Activated CD4-positive, alpha-beta T cell treated with anti-CD3 and anti-CD28 coated beads, Interleukin-2, amount 50 U/mL, for 16 hours (primary cell): ENCODE measurements at regions not wholly inside any gene's neighbourhood (a gene's known extent, or its start where the extent isn't known, plus 50 kb on each side); places are given as distances from the start of the nearest gene placed in this dataset.

Experiments used
- DNase-seq: peaks from one replicate; pipeline ENCODE4 v3.0.0-alpha.2; 2020

DNA sequence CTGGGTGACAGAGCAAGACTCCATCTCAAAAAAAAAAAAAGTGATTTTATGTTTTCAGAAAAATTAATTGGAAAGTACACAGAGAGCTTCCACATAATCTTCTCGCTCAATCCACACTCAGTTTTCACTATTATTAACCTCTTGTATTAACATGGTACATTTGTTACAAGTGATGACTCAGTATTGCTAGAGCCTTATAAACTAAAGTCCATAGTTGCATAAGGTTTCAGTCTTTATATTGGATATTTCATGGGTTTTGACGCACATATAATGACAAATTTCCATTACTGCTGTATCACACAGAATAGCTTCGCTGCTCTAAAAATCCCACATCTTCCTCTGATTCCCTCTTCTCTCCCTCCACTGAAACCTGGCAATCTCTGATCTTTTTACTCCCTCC is 603.5 kb downstream of the XIRP2 start:
- no peak for DNase-seq

GRCh38 chr2:167490455-167490854 is 602.2 kb downstream of the XIRP2 start:
- no peak for DNase-seq

DNA sequence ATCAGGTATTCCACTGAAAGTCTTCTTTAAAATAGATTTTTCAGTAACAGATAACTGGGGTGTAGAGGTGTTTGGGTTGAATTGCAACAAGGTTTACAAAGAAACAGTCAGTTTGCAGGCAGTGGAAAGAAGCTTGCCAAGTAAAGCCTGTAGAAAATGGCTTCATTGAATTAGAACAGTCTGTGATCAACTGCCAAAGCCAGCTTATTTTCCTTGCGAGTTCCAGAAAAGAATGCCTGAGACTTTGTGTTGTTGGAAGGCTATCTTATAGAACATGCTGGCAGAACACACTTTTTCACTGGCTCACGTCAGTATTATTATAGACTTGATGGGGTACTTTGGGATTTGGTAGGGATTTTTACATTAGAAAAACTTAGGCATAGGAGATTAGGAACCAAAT is 601.0 kb downstream of the XIRP2 start:
- no peak for DNase-seq

DNA sequence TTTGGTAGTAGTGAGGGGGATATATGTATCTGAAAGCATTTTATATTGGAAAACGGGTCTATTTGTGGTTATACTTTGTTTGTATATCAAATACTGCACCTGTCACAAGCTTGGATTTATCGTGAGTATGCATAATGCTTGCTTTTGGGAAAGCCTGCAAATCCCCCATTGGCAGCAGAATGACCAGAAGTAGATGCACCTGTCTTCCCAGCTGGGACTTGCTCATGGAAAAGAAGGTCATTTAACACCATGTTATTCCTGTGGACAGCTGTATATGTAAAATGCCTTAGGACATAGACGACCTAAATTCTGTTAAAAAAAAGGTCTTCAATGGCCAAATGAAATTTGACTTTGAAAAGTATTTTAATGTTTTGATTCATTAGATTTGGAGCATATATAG is 599.4 kb downstream of the XIRP2 start:
- no peak for DNase-seq

- DNase-seq = no peak
These were observed 596.6 kb downstream of the XIRP2 start for GRCh38 chr2:167484875-167485274.

GRCh38 chr2:167480986-167481309 is 592.7 kb downstream of the XIRP2 start:
- no peak for DNase-seq

GRCh38 chr2:167480232-167480985 is 592.1 kb downstream of the XIRP2 start:
- no peak for DNase-seq

GRCh38 chr2:167478196-167478595 is 589.9 kb downstream of the XIRP2 start:
- DNase-seq = no peak

GRCh38 chr2:167475791-167476190 is 587.5 kb downstream of the XIRP2 start:
- DNase-seq = no peak

DNA sequence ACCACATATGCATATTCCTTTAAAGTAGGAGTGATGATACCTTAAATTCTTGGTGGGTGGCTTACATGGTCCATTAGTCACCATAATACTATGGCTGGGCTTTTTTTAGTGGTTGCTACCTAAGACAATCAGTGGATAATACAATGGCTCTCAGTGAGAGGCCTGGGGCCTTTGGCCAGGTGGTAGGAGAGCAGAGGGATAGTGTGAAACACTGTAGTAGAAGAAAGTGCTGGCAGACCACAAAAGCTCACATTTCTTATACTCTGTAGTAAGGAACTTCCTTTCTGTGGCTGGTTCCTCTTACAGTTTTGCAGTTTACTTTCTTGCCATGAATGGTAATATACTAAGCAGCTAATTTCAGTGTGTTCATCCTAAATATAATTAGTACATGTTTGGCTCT is 583.5 kb downstream of the XIRP2 start:
- DNase-seq = no peak

GRCh38 chr2:167471332-167471731 is 583.1 kb downstream of the XIRP2 start:
- no peak for DNase-seq

DNA sequence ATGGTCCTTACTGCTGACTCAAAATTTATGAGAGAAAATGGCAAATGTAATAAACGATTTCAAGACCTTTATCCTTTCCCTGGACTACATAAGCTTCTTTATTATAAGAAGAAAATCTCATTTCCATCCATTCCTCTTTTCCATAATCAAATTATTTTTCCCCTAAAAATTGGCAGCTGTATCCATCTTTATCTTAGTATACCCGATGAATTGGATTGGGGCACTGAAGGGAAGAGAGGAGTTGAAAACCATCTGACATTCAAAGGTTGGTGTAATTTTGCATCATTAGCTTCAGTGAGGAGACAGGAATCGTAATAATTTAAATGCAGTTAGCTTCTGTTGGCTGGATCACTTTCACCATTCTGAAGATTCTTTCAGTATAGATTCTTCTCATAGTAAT is 574.1 kb downstream of the XIRP2 start:
- no peak for DNase-seq

DNA sequence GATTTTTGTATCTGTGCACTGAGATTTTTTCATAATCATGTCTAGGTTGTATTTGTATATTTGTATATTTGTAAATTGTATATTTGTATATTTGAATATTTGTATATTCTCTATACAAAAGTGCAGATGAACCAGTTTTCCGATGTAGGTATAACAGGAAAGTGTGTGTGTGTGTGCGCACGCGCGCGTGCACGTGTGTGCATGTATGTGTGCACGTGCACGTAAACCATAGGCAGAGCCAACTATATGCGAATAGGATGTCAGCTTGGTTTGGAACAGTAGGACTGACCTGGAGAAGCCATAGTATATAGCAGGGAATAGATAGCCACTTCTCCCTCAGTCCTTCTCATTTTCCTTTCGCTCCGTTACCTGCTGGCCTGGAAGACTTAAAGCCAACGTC is 565.8 kb downstream of the XIRP2 start:
- DNase-seq = no peak

- DNase-seq = no peak
These were observed 563.4 kb downstream of the XIRP2 start for GRCh38 chr2:167451496-167452289.

DNA sequence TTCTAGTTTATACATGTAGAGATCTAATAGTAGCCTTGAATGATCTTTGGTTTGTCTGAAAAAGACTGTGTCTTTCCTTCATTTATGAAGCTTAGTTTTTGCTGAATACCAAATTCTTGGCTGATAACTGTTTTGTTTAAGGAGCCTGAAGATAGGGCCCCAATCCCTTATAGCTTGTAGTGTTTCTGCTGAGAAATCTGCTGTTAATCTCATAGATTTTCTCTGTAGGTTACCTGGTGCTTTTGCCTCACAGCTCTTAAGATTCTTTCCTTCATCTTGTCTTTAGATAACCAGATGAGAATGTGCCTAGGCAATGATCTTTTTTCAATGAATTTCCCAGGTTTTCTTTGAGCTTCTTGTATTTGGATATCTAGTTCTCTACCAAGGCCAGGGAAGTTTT is 562.1 kb downstream of the XIRP2 start:
- no peak for DNase-seq

DNA sequence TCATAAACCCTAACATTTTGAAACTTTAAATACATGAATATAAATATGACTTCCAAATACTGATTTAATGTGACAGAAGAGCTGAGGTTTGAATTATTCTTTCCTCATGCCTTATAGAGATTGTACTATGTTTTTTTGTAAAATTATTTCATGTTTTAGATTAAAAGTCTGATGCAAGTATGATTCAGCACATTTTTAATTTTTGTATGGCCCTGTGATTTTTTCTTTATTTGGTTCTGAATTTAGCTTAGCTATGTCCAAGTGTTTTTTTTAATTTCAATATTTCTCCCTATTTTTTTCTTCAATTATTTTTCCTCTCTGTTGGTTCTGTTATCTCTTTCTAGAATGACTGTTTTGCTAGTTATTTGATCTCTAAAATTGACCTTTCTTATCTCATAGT is 552.1 kb downstream of the XIRP2 start:
- DNase-seq = no peak

DNA sequence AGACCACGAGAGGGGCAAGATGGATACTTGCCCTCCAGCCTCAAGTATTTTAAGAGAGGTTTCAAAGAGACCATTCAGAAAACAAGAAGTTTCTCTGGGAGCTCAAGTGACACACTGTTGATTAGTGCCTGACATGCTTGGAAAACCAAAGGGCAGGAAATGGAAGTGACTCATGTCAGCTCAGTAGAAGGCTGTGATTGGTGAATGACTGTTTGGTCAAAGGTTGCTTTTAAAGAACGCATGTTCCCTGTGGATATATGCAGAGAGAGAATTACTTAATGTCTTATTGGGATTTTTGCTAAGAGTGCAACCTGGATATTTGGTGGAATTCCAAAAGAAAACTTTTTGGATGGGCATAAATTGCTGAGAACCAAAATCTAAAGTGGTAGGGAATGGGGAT is 549.9 kb downstream of the XIRP2 start:
- DNase-seq = no peak

- no peak for DNase-seq
These were observed 543.7 kb downstream of the XIRP2 start for GRCh38 chr2:167431949-167432348.

- no peak for DNase-seq
These were observed 542.2 kb downstream of the XIRP2 start for GRCh38 chr2:167430447-167430846.

DNA sequence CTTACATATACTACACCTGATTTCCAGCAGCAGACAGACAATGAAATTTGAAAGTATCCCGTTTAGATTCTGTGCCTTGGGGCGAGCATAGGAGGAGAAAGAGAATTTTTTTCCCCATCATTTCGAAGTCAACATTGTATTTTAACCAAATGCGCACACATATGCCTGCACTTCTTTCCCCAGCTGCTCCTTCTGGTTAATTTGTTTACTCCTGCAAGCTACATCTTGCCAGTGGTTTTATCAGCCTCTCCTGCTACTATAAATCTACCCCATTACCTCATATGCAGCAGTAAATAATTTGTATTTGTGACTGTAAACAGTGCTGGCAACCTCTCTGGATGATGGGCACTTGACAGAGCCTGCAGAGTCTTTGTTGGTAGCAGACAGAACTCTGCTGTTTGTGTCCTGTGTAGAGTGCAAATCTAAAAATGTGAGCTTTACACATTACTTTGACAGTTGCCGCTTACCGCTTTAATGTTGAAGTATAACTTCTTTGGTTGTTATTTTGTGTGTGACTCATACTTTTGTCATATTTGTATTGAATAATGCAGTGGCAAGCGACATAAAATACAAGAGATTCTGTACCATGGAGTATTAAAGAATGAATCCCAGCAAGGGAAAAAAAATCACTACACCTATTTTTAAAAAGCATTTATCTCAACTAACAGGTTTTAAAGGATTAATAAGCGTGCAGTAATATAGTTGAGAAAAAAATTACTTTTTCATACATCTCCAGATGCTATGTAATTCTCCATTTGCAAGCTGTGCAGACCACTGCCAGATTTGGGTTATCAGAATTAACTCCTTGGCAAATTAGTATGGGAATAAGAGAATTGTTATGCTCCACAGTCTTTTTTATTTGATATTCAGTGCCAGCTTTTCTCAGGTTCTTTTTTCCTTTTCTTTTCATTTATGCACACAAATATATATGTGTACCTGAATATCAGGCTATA is 536.8 kb downstream of the XIRP2 start:
- no peak for DNase-seq

DNA sequence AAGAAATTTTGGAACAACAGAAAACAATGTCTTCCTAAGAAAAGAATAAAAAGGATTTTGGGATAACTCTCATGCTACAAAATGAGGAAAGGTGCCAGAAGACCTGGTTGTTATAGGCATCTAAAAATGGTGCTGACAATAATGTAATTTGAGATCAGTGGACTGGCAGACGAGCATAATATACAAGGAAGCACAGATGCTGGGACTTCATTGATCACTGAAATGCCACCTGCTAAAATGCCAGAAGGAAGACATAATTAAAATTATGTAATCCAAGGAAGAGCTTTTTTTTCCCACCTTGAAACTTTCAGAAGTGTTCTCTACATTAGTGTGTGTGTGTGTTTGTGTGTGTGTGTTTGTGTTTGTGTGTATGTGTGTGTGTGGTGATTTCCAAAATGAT is 535.9 kb downstream of the XIRP2 start:
- DNase-seq = no peak

- DNase-seq = no peak
These were observed 535.5 kb downstream of the XIRP2 start for GRCh38 chr2:167423731-167424130.

- no peak for DNase-seq
These were observed 531.9 kb downstream of the XIRP2 start for GRCh38 chr2:167420211-167420610.

DNA sequence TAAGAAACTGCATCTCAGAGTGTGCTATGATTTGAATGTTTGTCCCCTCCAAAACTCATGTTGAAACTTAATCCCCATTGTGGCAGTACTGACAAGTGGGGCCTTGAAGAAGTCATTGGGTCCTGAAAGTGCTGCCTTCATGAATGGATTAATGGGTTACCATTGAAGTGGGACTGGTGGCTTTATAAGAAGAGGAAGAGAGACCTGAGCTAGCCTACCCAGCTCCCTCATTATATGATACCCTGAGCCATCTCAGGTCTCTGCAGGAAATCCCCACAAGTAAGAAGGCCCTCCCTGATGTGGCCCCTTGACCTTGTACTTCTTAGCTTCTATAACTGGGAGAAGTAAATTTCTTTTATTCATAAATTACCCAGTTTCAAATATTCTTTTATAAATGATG is 526.8 kb downstream of the XIRP2 start:
- DNase-seq = no peak
